ENCODE measurements at regions not wholly inside any gene's neighbourhood (a gene's known extent, or its start where the extent isn't known, plus 50 kb on each side); places are given as distances from the start of the nearest gene placed in this dataset.

- DNase-seq, result no peak
Observed at GRCh38 chr2:12934146-12934756, 217.5 kb downstream of the TRIB2 start.

DNA sequence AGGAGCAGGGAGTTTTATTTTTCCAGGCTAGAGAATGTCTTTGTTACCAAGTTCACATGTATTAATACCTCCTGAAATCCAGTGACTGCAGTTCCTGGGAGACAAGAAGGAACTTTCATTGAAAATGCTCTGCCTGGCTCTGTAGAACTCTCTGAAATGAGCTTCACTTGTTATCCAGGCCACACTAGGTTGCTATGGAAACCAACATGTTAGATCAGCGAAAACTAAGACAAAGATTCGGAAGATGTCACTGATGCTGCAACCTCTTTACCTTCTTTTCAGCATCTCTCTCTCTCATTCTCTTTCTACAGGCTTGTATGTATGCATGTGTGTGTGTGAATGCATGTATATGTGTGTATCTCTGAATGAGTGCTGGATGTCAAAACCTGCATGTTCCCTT, 218.5 kb downstream of the TRIB2 start:
- DNase-seq, result no peak

DNA sequence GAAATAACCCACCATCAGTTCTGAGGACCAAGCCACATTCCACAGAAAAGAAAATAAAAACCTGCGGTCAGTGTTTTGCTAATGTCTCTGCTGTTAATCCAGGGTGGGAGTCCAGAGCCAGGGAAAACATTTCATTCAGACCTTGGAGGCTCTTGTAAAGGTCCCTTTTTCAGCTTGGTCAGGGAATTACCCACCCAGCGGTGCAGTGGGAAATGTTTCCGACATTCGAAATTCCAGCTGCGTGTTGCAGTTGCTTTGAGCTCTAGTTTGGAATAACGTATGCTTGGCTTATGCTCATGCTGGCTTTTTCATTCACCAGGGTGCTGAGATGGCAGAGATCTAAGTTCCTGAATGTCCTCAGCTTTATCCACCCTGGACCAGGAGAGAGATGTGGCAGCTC, 219.1 kb downstream of the TRIB2 start:
- DNase-seq, result no peak

- no peak for DNase-seq
Observed at GRCh38 chr2:12941203-12941602, 224.5 kb downstream of the TRIB2 start.

GRCh38 chr2:12948231-12948960, 231.7 kb downstream of the TRIB2 start:
- no peak for DNase-seq

GRCh38 chr2:12948961-12949353, 232.2 kb downstream of the TRIB2 start:
- DNase-seq, result no peak

- DNase-seq, result no peak
Observed at GRCh38 chr2:12949406-12949805, 232.7 kb downstream of the TRIB2 start.

GRCh38 chr2:12950174-12950573, 233.4 kb downstream of the TRIB2 start:
- DNase-seq, result no peak

GRCh38 chr2:12950957-12951656, 234.4 kb downstream of the TRIB2 start:
- DNase-seq, result no peak

GRCh38 chr2:12951657-12951973, 234.9 kb downstream of the TRIB2 start:
- DNase-seq, result no peak

DNA sequence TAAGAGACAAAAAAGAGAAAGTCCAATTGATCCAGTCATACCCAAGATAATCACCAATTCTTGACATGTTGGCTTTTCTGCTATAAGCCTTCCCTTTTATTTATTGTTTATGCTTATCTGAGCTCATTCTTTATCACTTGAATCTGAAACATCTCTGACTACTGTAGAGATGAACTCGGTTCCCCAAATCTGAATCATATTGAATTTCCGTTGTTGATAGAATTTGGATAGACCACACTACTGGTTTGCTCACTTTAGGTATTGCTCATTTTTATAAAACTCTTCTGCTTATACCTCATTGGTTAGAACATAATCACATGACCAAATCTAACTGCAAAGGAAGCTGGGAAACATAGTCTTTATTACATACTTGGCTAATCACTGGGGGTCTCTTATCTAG, 236.9 kb downstream of the TRIB2 start:
- DNase-seq, result no peak

DNA sequence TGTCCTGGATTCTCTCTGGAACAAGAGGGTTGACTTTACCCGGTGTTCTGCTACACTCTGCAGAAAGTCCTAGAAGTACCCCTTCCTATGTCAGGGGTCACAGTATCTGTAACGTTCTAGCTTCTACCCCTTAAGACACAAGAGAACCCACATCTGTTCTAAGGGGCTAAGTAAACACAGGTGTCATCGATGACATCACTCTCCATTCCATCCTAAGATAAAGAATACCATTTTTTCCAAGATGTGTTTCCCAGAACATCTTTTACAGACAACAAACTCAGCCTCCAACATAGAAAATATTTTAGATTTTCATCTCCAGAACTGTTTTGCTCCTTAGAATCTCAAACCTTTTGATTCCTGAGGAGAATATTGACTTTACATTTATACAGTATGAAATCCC, 239.1 kb downstream of the TRIB2 start:
- no peak for DNase-seq

GRCh38 chr2:12957251-12957650, 240.5 kb downstream of the TRIB2 start:
- DNase-seq, result no peak

- no peak for DNase-seq
Observed at GRCh38 chr2:12959935-12960334, 243.2 kb downstream of the TRIB2 start.

- no peak for DNase-seq
Observed at GRCh38 chr2:12960671-12961070, 243.9 kb downstream of the TRIB2 start.

- no peak for DNase-seq
Observed at GRCh38 chr2:12964904-12965539, 248.3 kb downstream of the TRIB2 start.

- no peak for DNase-seq
Observed at GRCh38 chr2:12965540-12966269, 249.0 kb downstream of the TRIB2 start.

DNA sequence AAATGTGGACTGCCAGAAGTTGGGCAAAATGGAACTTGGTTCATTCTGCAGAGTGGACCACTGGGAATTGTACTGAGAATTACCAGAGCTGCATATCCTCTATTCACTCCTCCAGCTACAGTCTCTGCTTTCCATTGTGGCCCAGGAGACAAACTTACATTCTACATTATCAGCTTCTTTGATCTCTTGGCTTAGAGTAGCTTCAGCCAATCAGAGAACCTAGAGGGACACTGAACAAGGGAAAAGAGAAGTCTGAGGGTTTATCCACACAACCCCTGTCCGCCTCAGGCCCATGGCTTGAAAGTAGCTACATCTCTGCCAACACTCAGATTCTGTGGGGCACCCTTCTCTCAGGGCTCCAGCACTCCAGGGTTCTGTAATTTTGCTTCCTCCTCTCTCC, 251.1 kb downstream of the TRIB2 start:
- no peak for DNase-seq

DNA sequence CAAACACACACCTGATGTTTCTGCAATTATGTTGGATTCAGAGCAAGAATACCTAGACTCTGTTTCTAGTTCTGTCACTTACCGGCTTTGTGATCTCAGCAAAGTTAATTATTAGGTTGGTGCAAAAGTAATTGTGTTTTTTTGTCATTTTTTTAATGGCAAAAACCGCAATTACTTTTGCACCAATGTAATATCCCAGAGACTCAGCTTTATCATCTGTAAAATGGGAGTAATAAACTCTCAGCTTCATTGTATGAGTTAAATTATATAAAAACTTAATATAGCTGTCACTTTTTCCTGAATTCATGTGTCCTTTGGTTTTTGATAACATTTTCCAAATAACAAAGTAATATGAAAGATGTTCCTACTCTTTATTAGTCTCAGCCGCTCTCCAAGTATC, 251.7 kb downstream of the TRIB2 start:
- DNase-seq, result no peak

GRCh38 chr2:12970861-12971260, 254.1 kb downstream of the TRIB2 start:
- no peak for DNase-seq

GRCh38 chr2:12971581-12972365, 255.0 kb downstream of the TRIB2 start:
- DNase-seq, result no peak

- no peak for DNase-seq
Observed at GRCh38 chr2:12978066-12978835, 261.5 kb downstream of the TRIB2 start.
